ENCODE measurements at regions not wholly inside any gene's neighbourhood (a gene's known extent, or its start where the extent isn't known, plus 50 kb on each side); places are given as distances from the start of the nearest gene placed in this dataset.

- no peak for DNase-seq (ENCODE audit: low spot score)
Measured at GRCh38 chr2:3099860-3100234, 277.8 kb downstream of the EIPR1 start.

GRCh38 chr2:3099145-3099859 is 278.3 kb downstream of the EIPR1 start:
- no peak for DNase-seq (ENCODE audit: low spot score)

GRCh38 chr2:3098231-3098630 is 279.4 kb downstream of the EIPR1 start:
- DNase-seq (ENCODE audit: low spot score) = no peak

DNA sequence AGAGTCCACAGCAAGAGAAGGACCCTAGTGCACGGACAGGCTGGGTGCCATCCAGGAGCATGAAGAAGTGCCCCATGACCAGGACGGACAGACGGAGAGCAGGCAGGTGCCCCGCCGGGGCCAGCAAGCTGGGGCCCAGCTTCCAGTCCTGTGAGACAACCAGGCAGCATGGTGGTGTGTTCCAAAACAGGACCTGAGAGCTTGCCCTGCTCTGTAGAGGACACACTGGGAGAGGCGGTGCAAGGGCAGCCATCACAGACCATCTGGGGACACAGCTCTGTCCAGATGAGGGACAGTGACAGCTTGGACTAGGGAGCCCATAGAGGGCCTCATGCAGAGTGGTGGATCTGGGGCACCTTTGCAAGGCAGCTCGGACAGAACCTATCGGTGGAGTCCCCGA is 279.8 kb downstream of the EIPR1 start:
- no peak for DNase-seq (ENCODE audit: low spot score)

DNA sequence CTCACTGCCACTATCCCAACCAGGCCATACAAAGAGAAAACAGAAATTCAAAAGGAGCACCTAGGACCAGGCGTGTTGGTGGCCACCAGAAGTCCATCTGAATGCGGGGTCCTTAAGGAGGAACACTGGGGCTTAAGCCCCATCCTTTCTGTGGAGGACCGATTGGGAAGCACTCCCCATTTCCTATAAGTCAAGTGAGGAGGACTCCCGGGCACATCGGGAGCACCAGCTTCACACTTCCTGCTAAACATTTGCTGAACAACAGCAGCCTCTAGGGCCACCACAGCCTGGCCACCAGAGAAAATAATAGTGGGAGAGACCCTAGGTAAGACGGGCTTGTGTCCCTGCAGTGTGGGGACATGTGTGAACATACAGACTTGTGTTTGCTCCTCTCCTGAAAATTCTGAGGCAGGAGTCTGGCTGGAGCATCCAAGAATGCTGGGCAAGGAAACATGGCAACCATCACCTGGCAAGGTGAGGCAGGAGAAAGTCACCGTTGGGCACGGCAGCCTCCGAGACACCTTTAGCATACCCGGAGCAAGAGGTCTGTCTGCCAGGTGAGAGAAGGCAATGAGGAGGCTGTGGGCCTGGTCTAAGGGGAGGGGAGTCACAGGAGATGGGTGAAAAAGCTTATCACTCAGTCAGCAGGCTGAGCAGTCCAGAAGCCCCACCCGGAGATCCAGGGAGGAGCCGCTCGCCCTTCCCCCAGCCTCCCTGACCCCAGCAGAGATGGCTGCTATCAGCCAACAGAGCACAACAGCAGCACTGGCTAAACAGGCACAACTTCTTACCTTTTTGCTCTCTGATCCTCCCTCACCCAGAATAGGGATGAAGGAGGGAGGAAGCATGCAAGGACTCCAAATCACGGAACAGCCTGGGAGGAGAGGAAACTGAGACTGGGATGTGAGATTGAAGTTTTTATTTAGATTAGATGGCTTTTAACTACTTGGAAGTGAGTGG is 282.3 kb downstream of the EIPR1 start:
- DNase-seq (ENCODE audit: low spot score) = no peak

DNA sequence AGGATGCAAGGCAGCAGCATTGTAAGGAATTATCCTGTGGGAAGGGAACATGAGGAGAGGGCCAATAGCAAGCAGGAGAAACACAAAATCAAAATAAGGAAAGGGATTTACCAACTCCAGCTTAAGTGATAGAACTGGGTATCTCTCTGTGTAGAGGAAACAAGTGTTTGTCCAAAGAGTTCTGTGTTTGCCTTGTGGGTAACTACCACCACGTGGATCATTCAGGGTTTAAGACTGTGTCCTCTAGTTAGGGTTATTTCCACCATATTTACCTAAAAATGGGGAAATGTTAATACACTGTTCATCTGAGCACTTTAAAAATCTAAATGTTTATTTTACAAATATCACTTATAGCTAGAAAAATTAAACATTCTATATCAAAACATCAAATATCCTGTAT is 283.3 kb downstream of the EIPR1 start:
- no peak for DNase-seq (ENCODE audit: low spot score)

GRCh38 chr2:3091696-3092095 is 285.9 kb downstream of the EIPR1 start:
- DNase-seq (ENCODE audit: low spot score) = no peak

- DNase-seq (ENCODE audit: low spot score) = no peak
Measured at GRCh38 chr2:3082705-3083104, 294.9 kb downstream of the EIPR1 start.

GRCh38 chr2:3079959-3080948 is 297.4 kb downstream of the EIPR1 start:
- DNase-seq (ENCODE audit: low spot score) = no peak

DNA sequence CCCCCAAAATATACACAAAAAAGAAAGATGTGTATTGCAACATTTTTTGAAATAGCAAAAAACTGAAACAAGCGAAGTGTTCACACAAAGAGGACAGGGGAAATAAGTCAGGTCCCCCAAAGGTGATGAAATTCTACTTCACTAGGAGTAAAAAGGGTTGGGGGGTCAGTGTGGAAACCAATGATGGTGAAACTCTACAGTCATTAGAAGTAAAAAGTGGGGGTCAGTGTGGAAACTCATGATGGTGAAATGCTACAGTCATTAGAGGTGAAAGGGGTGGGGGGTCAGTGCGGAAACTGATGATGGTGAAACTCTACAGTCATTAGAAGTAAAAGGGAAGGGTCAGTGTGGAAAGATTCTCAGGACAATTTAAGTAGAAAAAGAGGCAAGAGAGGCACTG is 298.2 kb downstream of the EIPR1 start:
- no peak for DNase-seq (ENCODE audit: low spot score)

- no peak for DNase-seq (ENCODE audit: low spot score)
Measured at GRCh38 chr2:3078684-3079083, 298.9 kb downstream of the EIPR1 start.

DNA sequence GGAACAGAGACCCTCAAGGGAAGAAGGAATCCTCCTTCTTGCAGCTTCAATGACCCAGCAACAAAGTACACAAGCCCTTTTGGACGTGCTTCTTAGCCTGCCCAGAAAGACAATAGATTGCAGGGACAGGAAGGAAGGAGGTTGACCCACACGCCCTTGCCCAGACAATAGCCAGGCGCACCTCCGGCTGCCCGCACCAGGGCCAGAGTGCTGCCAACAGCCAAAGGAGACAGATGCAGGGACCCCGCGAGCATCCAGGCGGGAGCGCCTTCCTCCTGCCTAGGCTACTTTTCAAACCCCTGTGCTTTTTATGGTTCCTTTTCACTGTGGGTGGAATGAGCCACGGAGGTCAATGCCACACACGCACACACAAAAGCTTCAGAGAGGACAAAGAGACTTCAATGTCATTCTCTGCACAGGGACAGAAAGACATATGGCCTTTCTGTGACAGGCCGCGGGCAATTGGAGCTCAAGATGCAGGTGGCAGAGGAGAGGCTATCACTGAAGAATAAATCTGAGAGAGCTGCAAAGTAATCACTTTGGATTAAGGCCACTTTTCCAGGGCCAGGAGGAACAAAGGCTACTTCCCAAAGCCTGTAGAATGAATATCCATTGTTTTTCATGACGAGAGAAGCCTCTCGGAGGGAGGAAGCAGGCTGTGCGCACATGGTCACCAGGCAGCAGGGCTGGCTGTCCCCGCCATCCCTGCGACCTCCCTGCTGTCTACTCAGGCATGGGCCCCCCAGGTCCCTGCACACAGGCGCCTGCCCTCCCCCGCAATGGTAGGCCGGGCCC is 300.6 kb downstream of the EIPR1 start:
- no peak for DNase-seq (ENCODE audit: low spot score)

DNA sequence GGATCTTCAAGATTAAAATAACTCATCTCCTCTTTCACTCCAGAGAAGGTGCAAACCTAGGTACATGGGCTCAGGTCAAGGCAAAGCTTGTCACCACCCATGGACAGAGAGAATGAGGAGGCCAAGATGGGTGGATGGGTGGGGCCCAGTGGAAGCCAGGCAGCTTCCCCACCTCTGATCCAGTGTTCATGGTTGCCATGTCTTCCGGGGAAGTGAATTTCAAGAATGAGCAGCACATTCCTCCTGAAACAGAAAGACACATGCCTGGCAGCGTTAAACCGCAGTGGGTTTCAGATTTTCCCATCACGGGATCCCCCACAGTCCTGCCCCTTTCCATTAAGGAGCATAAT is 301.7 kb downstream of the EIPR1 start:
- DNase-seq (ENCODE audit: low spot score) = no peak

DNA sequence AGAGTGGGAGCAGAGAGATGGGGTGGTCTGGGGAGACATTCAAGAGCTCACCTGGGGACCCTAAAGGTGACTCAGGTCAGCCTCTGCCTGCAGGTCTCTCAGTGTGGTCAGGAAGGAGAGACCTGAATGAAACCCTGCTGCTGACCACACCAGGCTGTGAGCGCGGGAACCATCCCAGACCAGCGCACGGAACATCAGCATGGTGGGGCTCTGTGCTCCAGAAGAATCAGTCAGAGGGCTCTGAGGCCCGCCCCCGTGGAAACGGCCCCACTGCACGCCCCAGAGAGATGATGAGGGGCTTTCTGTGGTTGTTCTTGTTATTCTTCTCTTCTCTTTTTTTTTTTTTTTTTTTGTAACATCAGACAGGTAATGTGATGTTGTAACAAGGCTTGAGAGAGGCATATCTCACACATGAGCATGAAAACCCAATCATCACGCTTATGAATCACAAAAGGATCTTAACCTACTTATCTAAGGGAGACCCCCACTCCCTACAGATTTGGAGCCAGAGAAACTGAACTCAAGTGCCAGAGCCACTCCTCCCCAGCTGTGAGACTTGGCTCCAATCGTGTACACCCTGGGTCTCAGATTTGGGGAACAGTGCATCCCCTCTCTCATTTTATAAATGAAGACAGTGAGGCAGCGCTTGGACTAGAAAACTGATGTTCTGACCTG is 302.2 kb downstream of the EIPR1 start:
- DNase-seq (ENCODE audit: low spot score) = no peak

- DNase-seq (ENCODE audit: low spot score) = no peak
Measured at GRCh38 chr2:3073704-3074103, 303.9 kb downstream of the EIPR1 start.

DNA sequence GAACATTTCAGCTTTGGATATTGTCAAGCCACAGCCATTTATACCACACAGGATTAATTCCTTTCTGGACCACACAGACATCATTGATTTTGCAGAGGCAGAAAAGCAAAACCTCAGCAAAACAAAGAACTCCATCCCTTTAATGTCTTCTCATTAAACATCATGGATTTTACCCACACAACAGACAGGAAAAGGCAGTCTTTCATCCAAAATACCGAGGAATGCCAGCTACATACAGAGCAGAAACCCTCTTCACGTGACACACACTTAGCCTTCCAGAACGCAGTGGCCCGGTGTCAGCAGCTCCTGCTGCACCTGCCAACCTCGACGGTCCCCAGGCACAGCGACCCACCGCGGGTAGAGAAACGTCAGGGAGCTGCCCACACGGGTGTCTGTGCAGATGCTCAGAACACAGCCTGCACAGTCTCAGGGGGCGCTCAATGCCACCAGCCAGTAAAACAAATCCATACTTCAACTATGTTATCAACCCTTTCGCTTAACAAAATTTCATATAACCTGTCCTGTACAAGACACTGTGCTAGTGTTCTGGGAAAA is 304.5 kb downstream of the EIPR1 start:
- DNase-seq (ENCODE audit: low spot score) = no peak

GRCh38 chr2:3071685-3072263 is 305.8 kb downstream of the EIPR1 start:
- DNase-seq (ENCODE audit: low spot score) = no peak

DNA sequence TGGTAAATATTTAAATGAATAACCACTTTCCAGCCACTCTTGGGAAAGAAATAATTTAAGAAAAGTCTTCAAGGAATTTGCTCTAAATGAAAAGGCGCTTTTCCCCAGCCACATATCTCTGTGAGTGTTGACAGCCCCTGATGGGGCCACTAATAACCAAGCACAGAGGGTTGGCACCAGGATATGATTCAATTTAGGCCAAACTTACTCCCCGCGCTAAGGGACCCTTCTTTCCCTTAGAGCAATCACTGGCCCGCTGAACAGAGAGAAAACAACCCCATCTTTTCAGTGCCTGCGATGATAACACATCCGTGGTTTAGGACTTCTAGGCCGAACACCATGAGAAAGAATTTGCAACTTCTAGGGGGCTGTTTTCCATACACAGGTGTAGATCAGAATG is 310.8 kb downstream of the EIPR1 start:
- DNase-seq (ENCODE audit: low spot score) = no peak

DNA sequence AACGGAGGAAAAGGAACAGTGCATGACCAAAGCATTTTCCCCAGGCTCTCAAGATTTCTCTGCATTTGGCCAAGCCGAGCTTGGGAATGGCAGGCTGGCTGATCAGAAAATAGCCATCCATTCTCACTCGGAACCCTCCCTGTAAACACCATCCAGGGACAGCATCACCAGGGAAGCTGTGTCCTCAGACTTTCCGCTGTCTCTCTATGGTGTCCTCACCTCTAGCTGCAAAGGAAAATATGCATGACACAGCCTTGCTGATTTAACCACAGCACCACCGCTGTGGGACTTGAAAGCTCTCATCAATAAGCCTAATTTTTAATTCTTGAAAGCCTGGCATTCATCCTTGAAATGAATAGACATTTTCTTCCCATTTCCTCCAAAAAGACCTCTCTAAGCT is 311.7 kb downstream of the EIPR1 start:
- DNase-seq (ENCODE audit: low spot score) = no peak

All from CD4-positive, alpha-beta T cell treated with Interleukin-2 at 100 ng/mL for 4 hours (primary cell).